Upper lobe of right lung (tissue), 1 donor: ENCODE measurements at regions not wholly inside any gene's neighbourhood (a gene's known extent, or its start where the extent isn't known, plus 50 kb on each side); places are given as distances from the start of the nearest gene placed in this dataset.

Source experiments
- ATAC-seq: fragments of 200-7000 bp; cut with Tn5 transposase; one replicate; pipeline ENCODE4 v1.9.1; 2020; ENCODE audit warnings: mild to moderate bottlenecking, moderate library complexity
- DNase-seq: peaks from one replicate; pipeline ENCODE4 v3.0.0-alpha.2; 2020
- H3K27ac ChIP-seq: fragments of 200-600 bp; one replicate; pipeline ENCODE4 v1.8.0; 2022
- H3K27me3 ChIP-seq: fragments of 200-600 bp; one replicate; pipeline ENCODE4 v1.8.0; 2022; ENCODE audit warnings: mild to moderate bottlenecking
- H3K36me3 ChIP-seq: fragments of 200-600 bp; one replicate; pipeline ENCODE4 v1.8.0; 2022
- H3K4me1 ChIP-seq: fragments of 200-600 bp; one replicate; pipeline ENCODE4 v1.8.0; 2022
- H3K4me3 ChIP-seq: fragments of 200-600 bp; one replicate; pipeline ENCODE4 v1.8.0; 2022; ENCODE audit warnings: mild to moderate bottlenecking
- H3K9me3 ChIP-seq: fragments of 200-600 bp; one replicate; pipeline ENCODE4 v1.8.0; 2022
- CTCF ChIP-seq: fragments of 200-600 bp; IDR thresholded peaks from one replicate; pipeline ENCODE4 v1.8.0; 2022; ENCODE audit warnings: antibody characterized with exemption
- intact Hi-C: fragments of 100-400 bp; cut with DNase I; formaldehyde crosslinking; loops from one replicate; pipeline ENCODE4 v1.11.0; 2022
- donor health status: DM: no; HTN: yes; CAD: no; lungs with severe emphysema.

- DNase-seq (no peak), ATAC-seq (no peak)
- no peak overlapping the region for H3K27ac ChIP-seq
- no peaks in the 10 kb centered on the region for H3K36me3 ChIP-seq
- no peaks in the 10 kb centered on the region for H3K27me3 ChIP-seq
- no peaks in the 10 kb centered on the region for H3K9me3 ChIP-seq
- no peak overlapping the region for H3K4me3 ChIP-seq
- intact Hi-C loops, result no loop called here
- no peak for TF ChIP-seq CTCF
- no peaks in the 10 kb centered on the region for H3K4me1 ChIP-seq
Observed at GRCh38 chr5:93141969-93142368, 439.1 kb downstream of the NR2F1-AS1 start.

GRCh38 chr5:93130624-93131490, 450.2 kb downstream of the NR2F1-AS1 start:
- no peak for TF ChIP-seq CTCF
- DNase-seq (no peak), ATAC-seq (no peak)
- Histone ChIP-seq H3K27ac (no peak overlapping the region), H3K36me3 (no peaks in the 10 kb centered on the region), H3K4me3 (no peak overlapping the region), H3K27me3 (no peaks in the 10 kb centered on the region), H3K9me3 (no peaks in the 10 kb centered on the region), H3K4me1 (no peaks in the 10 kb centered on the region)
- intact Hi-C loops, result no loop called here

GRCh38 chr5:93126634-93127033, 454.4 kb downstream of the NR2F1-AS1 start:
- intact Hi-C loops, result no loop called here
- no peak for ATAC-seq
- no peak for TF ChIP-seq CTCF
- H3K36me3 ChIP-seq, result no peaks in the 10 kb centered on the region
- no peaks in the 10 kb centered on the region for H3K27me3 ChIP-seq
- DNase-seq, result no peak
- H3K4me1 ChIP-seq, result no peaks in the 10 kb centered on the region
- no peaks in the 10 kb centered on the region for H3K9me3 ChIP-seq
- H3K4me3 ChIP-seq, result no peak overlapping the region
- H3K27ac ChIP-seq, result no peak overlapping the region

- no peak overlapping the region for H3K27ac ChIP-seq
- no peaks in the 10 kb centered on the region for H3K36me3 ChIP-seq
- ATAC-seq (no peak), DNase-seq (no peak)
- TF ChIP-seq CTCF, result no peak
- no peaks in the 10 kb centered on the region for H3K9me3 ChIP-seq
- intact Hi-C loops, result no loop called here
- H3K4me1 ChIP-seq, result no peaks in the 10 kb centered on the region
- H3K4me3 ChIP-seq, result no peak overlapping the region
- no peaks in the 10 kb centered on the region for H3K27me3 ChIP-seq
Observed at GRCh38 chr5:93123127-93123526, 457.9 kb downstream of the NR2F1-AS1 start.

GRCh38 chr5:93122446-93122845, 458.6 kb downstream of the NR2F1-AS1 start:
- no peak for DNase-seq

More at GRCh38 chr5:93122446-93122845, 458.6 kb downstream of the NR2F1-AS1 start:
- TF ChIP-seq CTCF, result no peak
- H3K27ac ChIP-seq, result no peak overlapping the region
- H3K27me3 ChIP-seq, result no peaks in the 10 kb centered on the region
- H3K4me3 ChIP-seq, result no peak overlapping the region
- ATAC-seq, result no peak
- no peaks in the 10 kb centered on the region for H3K36me3 ChIP-seq
- no peaks in the 10 kb centered on the region for H3K9me3 ChIP-seq
- intact Hi-C loops, result no loop called here
- H3K4me1 ChIP-seq, result no peaks in the 10 kb centered on the region
